Suprapubic skin (tissue), 4 donors: ENCODE measurements at regions not wholly inside any gene's neighbourhood (a gene's known extent, or its start where the extent isn't known, plus 50 kb on each side); places are given as distances from the start of the nearest gene placed in this dataset.
"Not testable (repeated sequence)": the region's sequence is repeated elsewhere in the genome, so short reads cannot be mapped to it uniquely, and the experiment has no call there.

Source experiments
- DNase-seq, 2 donors: peaks; one replicate each; pipeline ENCODE4 v3.0.0-alpha.2; 2019; ENCODE audit warnings: low spot score in 2 of 2
- H3K27ac ChIP-seq: fragments of 200-600 bp; sonication (generic); one replicate; pipeline ENCODE4 v1.5.1; 2019
- H3K27me3 ChIP-seq: fragments of 200-600 bp; sonication (generic); one replicate; pipeline ENCODE4 v1.5.1; 2019
- H3K36me3 ChIP-seq: fragments of 200-600 bp; sonication (generic); one replicate; pipeline ENCODE4 v1.5.1; 2019
- H3K4me1 ChIP-seq: fragments of 200-600 bp; sonication (generic); one replicate; pipeline ENCODE4 v1.5.1; 2019
- H3K4me3 ChIP-seq: fragments of 200-600 bp; sonication (generic); one replicate; pipeline ENCODE4 v1.5.1; 2019; ENCODE audit warnings: mild to moderate bottlenecking
- H3K9me3 ChIP-seq: fragments of 200-600 bp; sonication (generic); one replicate; pipeline ENCODE4 v1.5.1; 2019
- EP300 ChIP-seq: sonication (generic); formaldehyde crosslinking; IDR thresholded peaks from one replicate; pipeline ENCODE4 v1.6.1; 2017; ENCODE audit warnings: antibody characterized with exemption
- POLR2A ChIP-seq, 2 donors: fragments of 450-650 bp; IDR thresholded peaks; one replicate each; pipeline ENCODE4 v1.6.1; 2017; ENCODE audit warnings: antibody characterized with exemption in 2 of 2, mild to moderate bottlenecking in 2 of 2, moderate library complexity in 2 of 2
- POLR2AphosphoS5 ChIP-seq, 3 donors: sonication (generic); formaldehyde crosslinking; IDR thresholded peaks; one replicate each; pipeline ENCODE4 v1.6.1; 2017; ENCODE audit warnings: antibody characterized with exemption in 3 of 3
- WGBS: methylation state at CpG from one replicate; pipeline ENCODE4 v1.1.5; 2018; 5-methylcytosine and 5-hydroxymethylcytosine counted together
- TF ChIP-seq, protein P1 (sequence below), 2 donors: fragments of 200-600 bp in 1 of 2; fragments of 450-650 bp in 1 of 2; sonication (generic) in 1 of 2; IDR thresholded peaks; one replicate each; pipeline ENCODE4 v1.5.1; 2016 to 2019; ENCODE audit warnings: antibody characterized with exemption in 2 of 2, mild to moderate bottlenecking in 1 of 2, moderate library complexity in 1 of 2

DNA sequence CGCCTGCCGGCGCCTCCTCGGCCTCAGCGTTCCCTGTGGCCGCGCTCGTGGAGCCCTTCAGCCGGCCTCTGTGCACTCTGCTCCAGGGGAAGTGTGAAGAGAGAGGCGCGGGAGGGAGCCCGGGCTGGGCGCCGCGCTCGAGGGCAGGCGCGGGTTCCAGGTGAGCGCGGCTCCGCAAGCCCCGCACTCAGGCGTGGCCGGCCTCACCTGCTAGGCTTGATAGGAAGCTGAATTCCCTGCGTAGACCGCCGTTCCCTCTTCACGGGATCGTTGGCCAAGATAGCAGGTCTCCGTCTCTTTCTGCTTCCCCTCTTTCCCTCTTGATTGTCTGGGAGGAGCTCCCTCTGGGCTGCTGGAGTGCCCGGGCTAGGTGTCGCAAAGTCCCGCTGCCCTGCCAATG is 89.7 kb downstream of the ASCL4 start:
- WGBS, result 25% methylated on average over 33 of the region's 33 CpGs
- no peak overlapping the region for H3K27ac ChIP-seq
- H3K9me3 ChIP-seq, result no peaks in the 10 kb centered on the region
- peak overlapping the region; percentile 30 for H3K4me3 ChIP-seq
- TF ChIP-seq, protein P1, sequence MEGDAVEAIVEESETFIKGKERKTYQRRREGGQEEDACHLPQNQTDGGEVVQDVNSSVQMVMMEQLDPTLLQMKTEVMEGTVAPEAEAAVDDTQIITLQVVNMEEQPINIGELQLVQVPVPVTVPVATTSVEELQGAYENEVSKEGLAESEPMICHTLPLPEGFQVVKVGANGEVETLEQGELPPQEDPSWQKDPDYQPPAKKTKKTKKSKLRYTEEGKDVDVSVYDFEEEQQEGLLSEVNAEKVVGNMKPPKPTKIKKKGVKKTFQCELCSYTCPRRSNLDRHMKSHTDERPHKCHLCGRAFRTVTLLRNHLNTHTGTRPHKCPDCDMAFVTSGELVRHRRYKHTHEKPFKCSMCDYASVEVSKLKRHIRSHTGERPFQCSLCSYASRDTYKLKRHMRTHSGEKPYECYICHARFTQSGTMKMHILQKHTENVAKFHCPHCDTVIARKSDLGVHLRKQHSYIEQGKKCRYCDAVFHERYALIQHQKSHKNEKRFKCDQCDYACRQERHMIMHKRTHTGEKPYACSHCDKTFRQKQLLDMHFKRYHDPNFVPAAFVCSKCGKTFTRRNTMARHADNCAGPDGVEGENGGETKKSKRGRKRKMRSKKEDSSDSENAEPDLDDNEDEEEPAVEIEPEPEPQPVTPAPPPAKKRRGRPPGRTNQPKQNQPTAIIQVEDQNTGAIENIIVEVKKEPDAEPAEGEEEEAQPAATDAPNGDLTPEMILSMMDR (IDR thresholded peaks at IDR 0.05), result no peak
- TF ChIP-seq EP300, result no peak
- no peak for TF ChIP-seq POLR2AphosphoS5 (IDR thresholded peaks at IDR 0.05)
- TF ChIP-seq POLR2A (IDR thresholded peaks at IDR 0.05), result no peak
- peaks cover 46% of the 10 kb centered on the region for H3K27me3 ChIP-seq
- no peaks in the 10 kb centered on the region for H3K4me1 ChIP-seq
- DNase-seq, result no peak
- no peaks in the 10 kb centered on the region for H3K36me3 ChIP-seq

DNA sequence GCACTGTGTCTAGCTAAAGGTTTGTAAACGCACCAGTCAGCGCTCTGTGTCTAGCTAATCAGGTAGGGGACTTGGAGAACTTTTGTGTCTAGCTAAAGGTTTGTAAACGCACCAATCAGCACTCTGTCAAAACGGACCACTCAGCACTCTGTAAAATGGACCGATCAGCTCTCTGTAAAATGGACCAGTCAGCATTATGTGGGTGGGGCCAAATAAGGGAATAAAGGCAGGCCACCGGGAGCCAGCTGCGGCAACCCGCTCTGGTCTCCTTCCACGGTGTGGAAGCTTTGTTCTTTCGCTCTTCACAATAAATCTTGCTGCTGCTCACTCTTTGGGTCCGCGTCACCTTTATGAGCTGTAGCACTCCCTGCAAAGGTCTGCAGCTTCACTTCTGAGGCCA is 90.2 kb downstream of the ASCL4 start:
- H3K27ac ChIP-seq, H3K36me3 ChIP-seq, H3K4me3 ChIP-seq, DNase-seq, H3K4me1 ChIP-seq, H3K9me3 ChIP-seq: not testable (repeated sequence)
- WGBS, result 66% methylated on average over 12 of the region's 12 CpGs
- H3K27me3 ChIP-seq, result peaks cover 41% of the 10 kb centered on the region

DNA sequence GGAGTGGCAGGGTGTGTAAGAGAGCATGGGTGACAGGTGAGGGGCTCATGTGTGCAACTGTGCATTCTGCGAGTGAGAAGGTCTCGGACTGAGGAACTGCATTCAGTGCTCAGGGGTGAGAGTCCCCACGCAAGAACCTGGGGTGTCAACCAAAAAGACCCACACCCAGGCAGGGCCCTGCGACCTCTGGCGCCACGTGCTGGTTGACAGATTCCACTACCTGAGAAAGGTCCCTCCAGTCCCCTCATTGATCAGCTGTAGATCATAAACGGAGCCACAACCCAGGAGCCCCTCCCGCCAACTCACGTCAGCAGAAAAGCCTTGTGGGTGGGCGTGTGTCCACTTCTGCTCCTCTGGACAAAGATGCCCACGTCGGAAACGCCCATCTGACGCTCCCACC is 98.7 kb downstream of the ASCL4 start:
- TF ChIP-seq POLR2AphosphoS5 (IDR thresholded peaks at IDR 0.05) (no peak), POLR2A (IDR thresholded peaks at IDR 0.05) (no peak), EP300 (no peak)
- TF ChIP-seq, protein P1 (IDR thresholded peaks at IDR 0.05), result no peak
- no peaks in the 10 kb centered on the region for H3K9me3 ChIP-seq
- H3K27ac ChIP-seq, result no peak overlapping the region
- no peak overlapping the region for H3K4me3 ChIP-seq
- H3K4me1 ChIP-seq, result no peaks in the 10 kb centered on the region
- no peaks in the 10 kb centered on the region for H3K36me3 ChIP-seq
- WGBS, result 61% methylated on average over 13 of the region's 14 CpGs
- DNase-seq, result no peak
- H3K27me3 ChIP-seq, result peaks cover 30% of the 10 kb centered on the region

DNA sequence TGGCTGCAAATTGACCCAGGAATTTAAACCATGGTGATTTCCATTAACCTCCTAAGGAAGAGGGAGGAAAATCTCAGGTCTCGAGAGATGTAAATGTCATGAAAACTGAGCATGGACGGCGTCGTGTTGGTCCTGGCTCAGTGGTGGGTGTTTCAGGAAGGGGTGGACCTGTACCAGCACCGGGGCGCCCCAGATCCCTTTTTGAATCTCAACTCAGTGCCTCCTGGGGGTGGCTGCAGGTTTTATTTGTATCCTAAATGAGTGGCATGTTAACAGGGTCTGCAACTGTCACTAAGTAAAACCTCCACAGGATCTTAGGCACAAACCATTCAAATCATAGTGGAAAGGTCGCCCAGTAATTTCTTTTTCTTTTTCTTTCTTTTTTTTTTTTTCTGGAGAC is 101.3 kb downstream of the ASCL4 start:
- Histone ChIP-seq H3K9me3 (no peaks in the 10 kb centered on the region), H3K27ac (no peak overlapping the region), H3K27me3 (peaks cover 33% of the 10 kb centered on the region), H3K4me1 (no peaks in the 10 kb centered on the region), H3K4me3 (no peak overlapping the region), H3K36me3 (no peaks in the 10 kb centered on the region)
- WGBS, result 71% methylated on average over 7 of the region's 7 CpGs
- no peak for DNase-seq
- TF ChIP-seq POLR2AphosphoS5 (IDR thresholded peaks at IDR 0.05) (no peak), POLR2A (IDR thresholded peaks at IDR 0.05) (no peak), EP300 (no peak)
- TF ChIP-seq, protein P1 (IDR thresholded peaks at IDR 0.05), result no peak

DNA sequence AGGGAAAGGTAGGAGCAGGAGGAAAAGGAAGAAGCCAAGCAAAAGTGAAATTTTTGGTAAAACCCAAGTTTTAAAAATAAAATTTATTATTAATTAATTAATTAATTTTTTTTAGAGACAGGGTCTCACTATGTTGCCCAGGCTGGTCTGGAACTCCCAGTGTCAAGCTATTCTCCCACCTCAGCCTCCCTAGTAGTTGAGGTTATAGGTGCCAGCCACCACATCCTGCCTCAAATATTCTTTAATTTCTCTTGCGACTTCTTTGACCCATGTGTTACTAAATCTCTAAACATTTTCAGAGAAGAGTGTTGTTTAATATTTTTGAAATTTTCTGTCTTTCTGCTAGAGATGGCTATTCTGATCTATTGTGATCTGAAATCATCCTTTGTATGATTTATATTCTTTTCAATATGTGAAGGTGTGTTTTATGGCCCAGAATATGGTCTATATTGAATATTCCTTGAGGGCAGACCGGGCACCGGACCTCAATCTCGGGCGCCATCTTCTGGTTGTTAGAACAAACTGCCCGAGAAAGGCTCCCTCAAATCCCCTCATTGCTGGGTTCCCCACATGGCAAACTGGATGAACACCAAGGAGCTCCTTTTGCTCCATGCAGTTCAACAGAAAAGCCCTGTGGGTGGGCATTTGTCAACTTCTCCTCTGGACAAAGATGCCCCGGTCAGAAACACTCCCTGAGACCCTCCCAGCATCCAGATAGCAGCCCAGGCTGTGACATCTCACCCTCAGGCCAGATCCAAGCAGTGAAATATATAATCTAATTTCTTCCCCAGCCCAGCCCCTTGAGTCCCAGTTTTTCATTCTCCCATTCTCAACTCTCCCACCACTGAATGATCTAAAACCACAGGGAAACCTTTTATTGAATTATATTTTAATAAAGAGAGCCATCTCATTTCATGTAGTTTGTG is 110.5 kb downstream of the ASCL4 start:
- DNase-seq, result no peak
- Histone ChIP-seq H3K27ac (no peak overlapping the region), H3K4me3 (no peak overlapping the region), H3K36me3 (no peaks in the 10 kb centered on the region), H3K9me3 (no peaks in the 10 kb centered on the region), H3K4me1 (no peaks in the 10 kb centered on the region), H3K27me3 (peaks cover 15% of the 10 kb centered on the region)
- WGBS, result 12% methylated on average over 7 of the region's 7 CpGs
- no peak for TF ChIP-seq POLR2A (IDR thresholded peaks at IDR 0.05)
- TF ChIP-seq POLR2AphosphoS5 (IDR thresholded peaks at IDR 0.05), result no peak
- TF ChIP-seq EP300, result no peak
- TF ChIP-seq, protein P1 (IDR thresholded peaks at IDR 0.05), result peak; percentile 18 to 61
